Endothelial cell (in vitro differentiated cells): ENCODE measurements at regions not wholly inside any gene's neighbourhood (a gene's known extent, or its start where the extent isn't known, plus 50 kb on each side); places are given as distances from the start of the nearest gene placed in this dataset.

Experiments
- DNase-seq: peaks from one replicate; pipeline ENCODE4 v3.0.0; 2021; ENCODE audit warnings: low spot score
- H3K27ac Mint-ChIP-seq: one replicate; pipeline ENCODE4 v1.8.0; 2021; ENCODE audit warnings: mixed read lengths, inconsistent platforms; ENCODE audit not compliant: unreplicated experiment
- H3K27me3 Mint-ChIP-seq: one replicate; pipeline ENCODE4 v1.8.0; 2021; ENCODE audit warnings: mild to moderate bottlenecking, moderate library complexity, mixed read lengths, inconsistent platforms; ENCODE audit not compliant: unreplicated experiment
- H3K36me3 Mint-ChIP-seq: one replicate; pipeline ENCODE4 v1.8.0; 2021; ENCODE audit warnings: mild to moderate bottlenecking, low read depth, mixed read lengths, inconsistent platforms; ENCODE audit not compliant: unreplicated experiment
- H3K4me1 Mint-ChIP-seq: one replicate; pipeline ENCODE4 v1.8.0; 2021; ENCODE audit warnings: mild to moderate bottlenecking, mixed read lengths, inconsistent platforms; ENCODE audit not compliant: unreplicated experiment
- H3K4me3 Mint-ChIP-seq: one replicate; pipeline ENCODE4 v1.8.0; 2021; ENCODE audit warnings: mild to moderate bottlenecking, mixed read lengths, inconsistent platforms; ENCODE audit not compliant: unreplicated experiment
- H3K9me3 Mint-ChIP-seq: one replicate; pipeline ENCODE4 v1.8.0; 2021; ENCODE audit warnings: mixed read lengths, inconsistent platforms; ENCODE audit not compliant: unreplicated experiment
- TF ChIP-seq, protein P1 (sequence below): fragments of 200-600 bp; sonication (generic); IDR thresholded peaks from one replicate; pipeline ENCODE4 v1.5.0; 2021; ENCODE audit warnings: antibody characterized with exemption; ENCODE audit not compliant: unreplicated experiment

DNA sequence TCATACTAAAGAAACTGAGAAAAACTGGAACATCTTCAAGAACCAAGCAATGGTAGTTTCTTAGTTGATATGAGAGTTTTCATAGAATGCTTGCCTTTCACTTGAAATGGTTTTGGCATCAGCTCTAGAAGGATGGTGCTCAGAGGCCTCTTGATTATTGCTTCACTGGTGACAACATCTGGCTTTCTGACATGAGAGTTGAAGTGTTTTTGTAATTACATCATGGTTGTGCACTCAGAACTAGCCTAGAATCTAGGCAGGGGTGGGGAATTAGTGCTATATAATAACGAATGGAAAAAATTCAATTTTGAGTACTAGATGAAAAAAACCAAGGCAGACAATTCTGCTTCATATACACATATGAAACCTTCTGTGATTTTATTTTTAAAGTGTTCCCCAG is 172.8 kb upstream of the LMNTD1 start:
- H3K36me3 Mint-ChIP-seq: no peaks in the 10 kb centered on the region
- TF ChIP-seq, protein P1, sequence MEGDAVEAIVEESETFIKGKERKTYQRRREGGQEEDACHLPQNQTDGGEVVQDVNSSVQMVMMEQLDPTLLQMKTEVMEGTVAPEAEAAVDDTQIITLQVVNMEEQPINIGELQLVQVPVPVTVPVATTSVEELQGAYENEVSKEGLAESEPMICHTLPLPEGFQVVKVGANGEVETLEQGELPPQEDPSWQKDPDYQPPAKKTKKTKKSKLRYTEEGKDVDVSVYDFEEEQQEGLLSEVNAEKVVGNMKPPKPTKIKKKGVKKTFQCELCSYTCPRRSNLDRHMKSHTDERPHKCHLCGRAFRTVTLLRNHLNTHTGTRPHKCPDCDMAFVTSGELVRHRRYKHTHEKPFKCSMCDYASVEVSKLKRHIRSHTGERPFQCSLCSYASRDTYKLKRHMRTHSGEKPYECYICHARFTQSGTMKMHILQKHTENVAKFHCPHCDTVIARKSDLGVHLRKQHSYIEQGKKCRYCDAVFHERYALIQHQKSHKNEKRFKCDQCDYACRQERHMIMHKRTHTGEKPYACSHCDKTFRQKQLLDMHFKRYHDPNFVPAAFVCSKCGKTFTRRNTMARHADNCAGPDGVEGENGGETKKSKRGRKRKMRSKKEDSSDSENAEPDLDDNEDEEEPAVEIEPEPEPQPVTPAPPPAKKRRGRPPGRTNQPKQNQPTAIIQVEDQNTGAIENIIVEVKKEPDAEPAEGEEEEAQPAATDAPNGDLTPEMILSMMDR: no peak

DNA sequence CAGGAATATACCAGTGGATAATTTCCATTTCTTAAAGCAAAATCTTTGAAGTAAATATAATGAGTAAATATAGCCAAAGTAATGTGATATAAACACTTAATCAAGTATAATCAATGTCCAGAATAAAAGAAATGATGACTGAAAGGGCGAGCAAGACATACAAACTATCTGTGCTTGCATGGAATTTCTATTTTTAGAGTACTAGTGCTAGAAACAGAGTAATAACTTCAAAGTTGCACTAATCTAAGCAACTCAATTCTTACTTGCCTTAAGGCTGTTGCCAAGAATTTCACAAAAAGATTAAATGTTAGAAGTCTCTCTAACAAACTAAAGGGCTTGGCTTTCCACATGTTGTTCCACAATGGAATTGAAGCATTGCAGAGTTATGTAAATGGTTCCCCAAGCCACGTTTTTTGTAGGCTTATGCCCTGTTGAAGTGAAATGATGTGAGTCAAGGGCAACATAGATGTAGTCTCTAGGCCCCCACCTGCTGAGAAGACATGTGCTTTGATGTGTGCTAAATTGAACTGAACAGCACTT is 175.0 kb upstream of the LMNTD1 start:
- no peaks in the 10 kb centered on the region for H3K27me3 Mint-ChIP-seq
- H3K36me3 Mint-ChIP-seq: no peaks in the 10 kb centered on the region
- TF ChIP-seq, protein P1: no peak
- no peaks in the 10 kb centered on the region for H3K9me3 Mint-ChIP-seq
- H3K4me3 Mint-ChIP-seq: no peak overlapping the region
- DNase-seq: no peak
- H3K27ac Mint-ChIP-seq: no peak overlapping the region
- peaks cover 2% of the 10 kb centered on the region for H3K4me1 Mint-ChIP-seq

More for the DNA sequence above, 172.8 kb upstream of the LMNTD1 start:
- no peaks in the 10 kb centered on the region for H3K9me3 Mint-ChIP-seq
- no peak overlapping the region for H3K27ac Mint-ChIP-seq
- H3K27me3 Mint-ChIP-seq: no peaks in the 10 kb centered on the region
- peaks cover 2% of the 10 kb centered on the region for H3K4me1 Mint-ChIP-seq
- DNase-seq: no peak
- H3K4me3 Mint-ChIP-seq: no peak overlapping the region

DNA sequence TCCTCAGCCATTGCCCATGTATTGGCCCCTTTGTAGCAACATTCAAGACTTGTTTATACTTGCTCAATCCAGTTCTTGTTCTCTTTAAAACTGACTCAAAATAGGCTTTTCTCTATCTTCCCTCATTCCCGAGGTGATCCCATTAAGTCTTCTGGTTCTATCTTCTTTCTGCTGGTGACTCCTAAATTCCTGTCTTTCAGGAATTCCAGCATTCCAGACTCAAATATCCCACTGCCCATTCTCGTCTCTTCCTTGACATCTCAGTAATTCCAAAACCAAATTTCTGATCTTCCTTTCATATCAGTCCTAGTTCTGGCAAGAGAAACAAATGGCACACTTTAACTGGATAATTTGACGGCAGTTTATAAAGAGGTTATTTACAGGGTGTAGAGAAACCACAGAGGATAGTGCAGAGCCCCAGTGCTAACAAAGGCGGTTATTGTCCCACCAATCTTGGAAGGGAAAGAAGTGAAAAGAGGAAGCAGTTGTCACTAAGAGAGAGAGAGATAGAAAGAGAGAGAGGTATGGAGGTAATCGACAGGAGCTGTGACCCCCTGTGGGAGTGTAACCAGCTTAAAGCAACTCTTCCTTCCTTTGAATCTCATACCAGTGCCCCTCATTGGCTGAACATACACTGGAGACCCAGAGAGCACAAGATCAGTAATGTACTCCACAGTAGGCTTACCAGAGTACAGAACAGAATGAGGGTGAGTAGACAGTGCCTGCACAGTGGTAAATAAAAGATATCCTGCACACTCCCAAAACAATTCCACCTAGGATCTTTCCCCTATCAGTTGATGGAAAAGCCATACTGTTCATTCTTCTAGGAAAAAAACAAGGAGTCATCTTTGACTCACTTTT is 177.6 kb upstream of the LMNTD1 start:
- Mint-ChIP-seq H3K4me1 (peaks cover 2% of the 10 kb centered on the region), H3K4me3 (no peak overlapping the region), H3K9me3 (no peaks in the 10 kb centered on the region), H3K27me3 (no peaks in the 10 kb centered on the region), H3K36me3 (no peaks in the 10 kb centered on the region), H3K27ac (no peak overlapping the region)
- DNase-seq: no peak
- TF ChIP-seq, protein P1: no peak

DNA sequence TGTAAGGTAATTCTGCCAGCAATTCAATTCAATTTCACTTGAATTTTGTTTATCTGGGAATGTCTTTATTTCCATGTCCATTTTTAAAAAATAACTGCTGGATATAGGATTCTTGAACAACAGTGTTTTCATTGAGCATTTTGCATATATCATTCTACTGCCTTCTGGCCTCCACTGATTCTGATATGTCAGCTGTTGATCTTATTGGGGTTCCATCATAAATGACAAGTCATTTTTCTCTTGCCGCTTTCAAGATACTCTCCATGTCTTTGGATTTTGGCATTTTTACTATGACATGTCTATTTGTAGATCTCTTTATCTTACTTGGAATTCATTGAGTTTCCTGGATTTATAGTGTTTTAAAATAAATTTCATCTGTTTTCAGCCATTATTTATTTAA is 180.5 kb upstream of the LMNTD1 start:
- TF ChIP-seq, protein P1: no peak
- Mint-ChIP-seq H3K27ac (no peak overlapping the region), H3K4me3 (no peak overlapping the region), H3K9me3 (peaks cover 5% of the 10 kb centered on the region), H3K36me3 (peaks cover 5% of the 10 kb centered on the region), H3K27me3 (no peaks in the 10 kb centered on the region), H3K4me1 (peaks cover 2% of the 10 kb centered on the region)
- no peak for DNase-seq
